Lower lobe of right lung (tissue), 2 donors: ENCODE measurements at regions not wholly inside any gene's neighbourhood (a gene's known extent, or its start where the extent isn't known, plus 50 kb on each side); places are given as distances from the start of the nearest gene placed in this dataset.
"Not testable (repeated sequence)": the region's sequence is repeated elsewhere in the genome, so short reads cannot be mapped to it uniquely, and the experiment has no call there.

Experiments
- ATAC-seq, 2 donors: fragments of 200-7000 bp; cut with Tn5 transposase; one replicate each; pipeline ENCODE4 v1.9.1; 2020 to 2022; ENCODE audit warnings: mild to moderate bottlenecking in 2 of 2, moderate library complexity in 2 of 2
- DNase-seq: peaks from one replicate; pipeline ENCODE4 v3.0.0-alpha.2; 2020
- H3K27ac ChIP-seq: fragments of 200-600 bp; one replicate; pipeline ENCODE4 v1.8.0; 2022
- H3K27me3 ChIP-seq: fragments of 200-600 bp; one replicate; pipeline ENCODE4 v1.8.0; 2022; ENCODE audit warnings: low read depth
- H3K36me3 ChIP-seq: fragments of 200-600 bp; one replicate; pipeline ENCODE4 v1.8.0; 2022; ENCODE audit warnings: mild to moderate bottlenecking
- H3K4me1 ChIP-seq: fragments of 200-600 bp; one replicate; pipeline ENCODE4 v1.8.0; 2022
- H3K4me3 ChIP-seq: fragments of 200-600 bp; one replicate; pipeline ENCODE4 v1.8.0; 2022; ENCODE audit warnings: mild to moderate bottlenecking
- H3K9me3 ChIP-seq: fragments of 200-600 bp; one replicate; pipeline ENCODE4 v1.8.0; 2022
- intact Hi-C: fragments of 100-400 bp; cut with DNase I; formaldehyde crosslinking; loops from one replicate; pipeline ENCODE4 v1.11.0; 2022
- TF ChIP-seq, protein P1 (sequence below): fragments of 200-600 bp; IDR thresholded peaks from one replicate; pipeline ENCODE4 v1.8.0; 2022; ENCODE audit warnings: antibody characterized with exemption, mild to moderate bottlenecking
- donor health status: DM: no; HTN: yes; CAD: no; lungs with severe emphysema.

DNA sequence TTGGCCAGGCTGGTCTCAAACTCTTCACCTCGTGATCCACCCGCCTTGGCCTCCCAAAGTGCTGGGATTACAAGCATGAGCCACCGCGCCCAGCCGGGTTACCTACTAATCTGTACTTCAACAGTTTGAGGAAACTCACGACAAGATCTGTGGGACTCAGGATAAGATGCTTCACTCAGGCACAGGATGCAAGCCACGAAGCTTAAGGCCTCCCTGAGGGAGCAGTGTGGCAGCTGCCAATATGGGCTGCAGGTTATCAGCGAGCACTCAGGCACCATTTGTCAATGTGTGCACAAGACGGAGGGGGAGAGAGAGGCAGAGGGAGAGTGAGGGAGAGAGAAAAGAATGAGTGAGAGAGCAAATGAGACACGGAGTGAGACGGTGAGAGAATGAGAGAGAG is 173.6 kb upstream of the RAB6C start:
- H3K4me1 ChIP-seq = no peaks in the 10 kb centered on the region
- H3K36me3 ChIP-seq = no peaks in the 10 kb centered on the region
- no peaks in the 10 kb centered on the region for H3K27me3 ChIP-seq
- H3K9me3 ChIP-seq = no peaks in the 10 kb centered on the region
- DNase-seq = no peak
- H3K4me3 ChIP-seq = no peak overlapping the region
- no peak for ATAC-seq
- TF ChIP-seq, protein P1, sequence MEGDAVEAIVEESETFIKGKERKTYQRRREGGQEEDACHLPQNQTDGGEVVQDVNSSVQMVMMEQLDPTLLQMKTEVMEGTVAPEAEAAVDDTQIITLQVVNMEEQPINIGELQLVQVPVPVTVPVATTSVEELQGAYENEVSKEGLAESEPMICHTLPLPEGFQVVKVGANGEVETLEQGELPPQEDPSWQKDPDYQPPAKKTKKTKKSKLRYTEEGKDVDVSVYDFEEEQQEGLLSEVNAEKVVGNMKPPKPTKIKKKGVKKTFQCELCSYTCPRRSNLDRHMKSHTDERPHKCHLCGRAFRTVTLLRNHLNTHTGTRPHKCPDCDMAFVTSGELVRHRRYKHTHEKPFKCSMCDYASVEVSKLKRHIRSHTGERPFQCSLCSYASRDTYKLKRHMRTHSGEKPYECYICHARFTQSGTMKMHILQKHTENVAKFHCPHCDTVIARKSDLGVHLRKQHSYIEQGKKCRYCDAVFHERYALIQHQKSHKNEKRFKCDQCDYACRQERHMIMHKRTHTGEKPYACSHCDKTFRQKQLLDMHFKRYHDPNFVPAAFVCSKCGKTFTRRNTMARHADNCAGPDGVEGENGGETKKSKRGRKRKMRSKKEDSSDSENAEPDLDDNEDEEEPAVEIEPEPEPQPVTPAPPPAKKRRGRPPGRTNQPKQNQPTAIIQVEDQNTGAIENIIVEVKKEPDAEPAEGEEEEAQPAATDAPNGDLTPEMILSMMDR = no peak
- intact Hi-C loops = no loop called here
- no peak overlapping the region for H3K27ac ChIP-seq

DNA sequence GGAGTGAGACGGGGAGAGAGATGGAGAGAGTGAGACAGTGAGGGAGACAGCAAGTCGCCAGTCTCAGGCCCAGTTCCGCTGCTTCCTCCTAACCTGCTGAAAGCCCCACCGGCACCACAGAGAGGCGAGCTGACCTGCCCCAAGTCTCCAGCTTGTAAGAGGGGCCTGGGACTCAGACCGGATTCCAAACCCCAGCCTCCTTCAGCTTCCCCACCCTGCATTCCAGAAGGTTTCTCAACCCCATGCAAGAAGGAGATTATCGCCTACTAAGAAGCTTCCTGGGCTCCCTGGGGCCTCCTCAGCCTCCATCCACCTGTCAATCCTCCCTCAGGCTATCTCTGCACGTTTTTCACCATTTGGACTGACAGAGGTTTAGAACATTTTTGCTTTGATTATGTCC is 173.1 kb upstream of the RAB6C start:
- Histone ChIP-seq H3K36me3 (no peaks in the 10 kb centered on the region), H3K4me1 (no peaks in the 10 kb centered on the region), H3K27me3 (no peaks in the 10 kb centered on the region), H3K27ac (no peak overlapping the region), H3K4me3 (no peak overlapping the region), H3K9me3 (no peaks in the 10 kb centered on the region)
- ATAC-seq = no peak
- TF ChIP-seq, protein P1 = no peak
- no peak for DNase-seq
- intact Hi-C loops = no loop called here

DNA sequence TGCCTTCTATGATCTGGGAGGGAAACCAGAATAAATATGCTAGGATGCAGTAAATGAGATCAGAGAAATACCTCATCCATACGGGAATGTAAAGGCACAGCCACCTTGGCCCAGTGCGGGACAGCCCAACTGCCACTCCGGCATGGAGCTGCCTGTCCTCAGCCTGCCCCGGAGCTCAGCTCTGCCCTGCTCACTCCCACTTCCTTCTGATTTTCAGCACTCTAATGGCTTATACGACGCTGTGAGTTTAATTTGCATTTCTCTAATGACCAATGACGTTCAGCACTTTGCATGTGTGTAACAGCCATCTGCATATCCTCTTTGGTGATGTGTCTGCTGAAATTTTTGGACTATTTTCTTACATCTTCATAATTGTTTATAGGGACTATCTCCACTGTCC is 172.5 kb upstream of the RAB6C start:
- intact Hi-C loops = no loop called here
- Histone ChIP-seq H3K36me3 (no peaks in the 10 kb centered on the region), H3K27ac (no peak overlapping the region), H3K4me3 (no peak overlapping the region), H3K4me1 (no peaks in the 10 kb centered on the region), H3K27me3 (no peaks in the 10 kb centered on the region), H3K9me3 (no peaks in the 10 kb centered on the region)
- ATAC-seq = no peak
- DNase-seq = no peak
- TF ChIP-seq, protein P1 = no peak

DNA sequence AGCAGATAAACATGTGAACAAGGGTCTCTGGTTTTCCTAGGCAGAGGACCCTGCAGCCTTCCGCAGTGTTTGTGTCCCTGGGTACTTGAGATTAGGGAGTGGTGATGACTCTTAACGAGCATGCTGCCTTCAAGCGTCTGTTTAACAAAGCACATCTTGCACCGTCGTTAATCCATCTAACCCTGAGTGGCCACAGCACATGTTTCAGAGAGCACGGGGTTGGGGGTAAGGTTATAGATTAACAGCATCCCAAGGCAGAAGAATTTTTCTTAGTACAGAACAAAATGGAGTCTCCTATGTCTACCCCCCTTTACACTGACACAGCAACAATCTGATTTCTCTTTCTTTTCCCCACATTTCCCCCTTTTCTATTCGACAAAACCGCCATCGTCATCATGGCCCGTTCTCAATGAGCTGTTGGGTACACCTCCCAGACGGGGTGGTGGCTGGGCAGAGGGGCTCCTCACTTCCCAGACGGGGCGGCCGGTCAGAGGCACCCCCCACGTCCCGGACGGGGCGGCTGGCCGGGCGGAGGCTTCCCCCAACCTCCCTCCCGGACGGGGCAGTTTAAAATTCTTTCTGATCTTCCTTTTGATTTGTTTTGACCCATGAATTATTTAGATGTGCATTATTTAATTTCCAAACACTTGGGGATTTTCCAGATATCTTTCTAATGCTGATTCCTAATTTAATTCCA is 171.7 kb upstream of the RAB6C start:
- H3K4me3 ChIP-seq, DNase-seq, H3K27me3 ChIP-seq, ATAC-seq, H3K27ac ChIP-seq, H3K9me3 ChIP-seq, intact Hi-C loops, H3K4me1 ChIP-seq, H3K36me3 ChIP-seq: not testable (repeated sequence)

DNA sequence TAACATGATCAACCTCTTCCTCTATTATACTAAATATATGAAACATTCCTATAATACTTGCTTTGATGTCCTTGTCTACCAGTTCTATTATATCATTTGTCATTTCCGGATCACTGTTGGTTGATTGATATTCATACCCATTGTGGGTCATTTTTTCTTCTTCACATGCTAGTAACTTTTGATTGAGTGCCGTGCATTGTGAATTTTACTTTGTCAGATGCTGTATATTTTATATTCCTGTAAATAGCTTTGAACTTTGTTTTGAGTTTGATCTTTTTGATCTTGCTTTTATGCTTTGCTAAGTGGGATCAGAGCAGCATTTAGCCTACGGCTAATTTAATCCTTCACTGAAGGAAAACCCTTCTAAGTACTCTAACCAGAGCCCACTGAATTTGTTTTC is 168.9 kb upstream of the RAB6C start:
- ATAC-seq = no peak
- Histone ChIP-seq H3K27ac (no peak overlapping the region), H3K4me3 (no peak overlapping the region), H3K36me3 (no peaks in the 10 kb centered on the region), H3K27me3 (no peaks in the 10 kb centered on the region), H3K9me3 (peaks cover 8% of the 10 kb centered on the region), H3K4me1 (no peaks in the 10 kb centered on the region)
- DNase-seq = no peak
- TF ChIP-seq, protein P1 = no peak
- intact Hi-C loops = no loop called here

DNA sequence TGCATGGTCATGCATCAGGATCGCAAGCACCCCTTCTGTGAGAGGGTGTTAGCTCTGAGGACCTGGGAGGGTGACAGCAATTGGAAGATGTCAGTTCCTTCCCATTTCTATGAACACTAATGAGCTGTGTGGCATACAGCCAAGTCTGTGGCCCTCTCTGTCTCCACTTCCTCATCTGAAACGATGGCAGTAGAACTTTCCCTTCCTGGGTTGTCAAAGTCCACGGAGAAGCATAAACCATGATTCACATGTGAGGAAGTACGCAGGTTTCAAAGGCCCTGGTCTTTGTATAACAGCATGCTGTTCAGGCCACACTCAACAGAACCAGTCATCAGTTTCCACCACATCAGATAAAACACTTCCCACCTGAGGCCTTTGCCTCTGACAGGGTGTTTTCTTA is 167.4 kb upstream of the RAB6C start:
- ATAC-seq (peak; percentile 64 to 82), DNase-seq (peak; percentile 75)
- Histone ChIP-seq H3K4me3 (no peak overlapping the region), H3K36me3 (no peaks in the 10 kb centered on the region), H3K27me3 (no peaks in the 10 kb centered on the region), H3K9me3 (peaks cover 8% of the 10 kb centered on the region), H3K27ac (no peak overlapping the region), H3K4me1 (no peaks in the 10 kb centered on the region)
- TF ChIP-seq, protein P1 = no peak
- intact Hi-C loops = no loop called here
